Osteocyte (in vitro differentiated cells): ENCODE measurements at regions not wholly inside any gene's neighbourhood (a gene's known extent, or its start where the extent isn't known, plus 50 kb on each side); places are given as distances from the start of the nearest gene placed in this dataset.
"Not testable (repeated sequence)": the region's sequence is repeated elsewhere in the genome, so short reads cannot be mapped to it uniquely, and the experiment has no call there.

Source experiments
- DNase-seq: peaks from one replicate; pipeline ENCODE4 v3.0.0; 2021; ENCODE audit warnings: mixed read lengths; ENCODE audit not compliant: unreplicated experiment; ENCODE audit errors: extremely low spot score
- H3K27ac Mint-ChIP-seq: one replicate; pipeline ENCODE4 v1.8.0; 2021; ENCODE audit warnings: mild to moderate bottlenecking, mixed read lengths; ENCODE audit not compliant: unreplicated experiment
- H3K27me3 Mint-ChIP-seq: one replicate; pipeline ENCODE4 v1.8.0; 2021; ENCODE audit warnings: mixed read lengths; ENCODE audit not compliant: unreplicated experiment
- H3K36me3 Mint-ChIP-seq: one replicate; pipeline ENCODE4 v1.8.0; 2021; ENCODE audit warnings: mixed read lengths; ENCODE audit not compliant: unreplicated experiment
- H3K4me1 Mint-ChIP-seq: one replicate; pipeline ENCODE4 v1.8.0; 2021; ENCODE audit warnings: mixed read lengths; ENCODE audit not compliant: unreplicated experiment
- H3K4me3 Mint-ChIP-seq: one replicate; pipeline ENCODE4 v1.8.0; 2021; ENCODE audit warnings: mild to moderate bottlenecking, moderate library complexity, mixed read lengths; ENCODE audit not compliant: unreplicated experiment
- H3K9me3 Mint-ChIP-seq: one replicate; pipeline ENCODE4 v1.8.0; 2021; ENCODE audit warnings: mixed read lengths; ENCODE audit not compliant: unreplicated experiment
- CTCF ChIP-seq: fragments of 200-600 bp; sonication (generic); IDR thresholded peaks from 2 replicates; pipeline ENCODE4 v1.5.0; 2021; ENCODE audit warnings: antibody characterized with exemption, mild to moderate bottlenecking, moderate library complexity

- H3K9me3 Mint-ChIP-seq: peaks cover 13% of the 10 kb centered on the region
- no peak overlapping the region for H3K4me3 Mint-ChIP-seq
- no peak for TF ChIP-seq CTCF
- H3K4me1 Mint-ChIP-seq: no peaks in the 10 kb centered on the region
- H3K27ac Mint-ChIP-seq: no peak overlapping the region
- no peaks in the 10 kb centered on the region for H3K36me3 Mint-ChIP-seq
- H3K27me3 Mint-ChIP-seq: no peaks in the 10 kb centered on the region
- DNase-seq: peak; percentile 59
These were observed 115.9 kb upstream of the FOXD4L5 start for GRCh38 chr9:65400886-65401285.

- H3K9me3 Mint-ChIP-seq: peaks cover 20% of the 10 kb centered on the region
- not testable (repeated sequence) for H3K27me3 Mint-ChIP-seq, H3K4me1 Mint-ChIP-seq
These were observed 113.0 kb upstream of the FOXD4L5 start for GRCh38 chr9:65397763-65398719.

GRCh38 chr9:65397226-65397625 lies 112.2 kb upstream of the FOXD4L5 start:
- peaks cover 16% of the 10 kb centered on the region for H3K9me3 Mint-ChIP-seq
- H3K4me3 Mint-ChIP-seq, H3K27ac Mint-ChIP-seq, H3K36me3 Mint-ChIP-seq, H3K27me3 Mint-ChIP-seq, H3K4me1 Mint-ChIP-seq: not testable (repeated sequence)
- DNase-seq: peak; percentile 76

More at GRCh38 chr9:65397763-65398719, 113.0 kb upstream of the FOXD4L5 start:
- H3K36me3 Mint-ChIP-seq, H3K27ac Mint-ChIP-seq, H3K4me3 Mint-ChIP-seq: not testable (repeated sequence)
- DNase-seq: peak; percentile 79

GRCh38 chr9:65396601-65397000 lies 111.6 kb upstream of the FOXD4L5 start:
- peaks cover 16% of the 10 kb centered on the region for H3K9me3 Mint-ChIP-seq
- not testable (repeated sequence) for H3K27ac Mint-ChIP-seq, H3K36me3 Mint-ChIP-seq, H3K4me3 Mint-ChIP-seq, H3K27me3 Mint-ChIP-seq, H3K4me1 Mint-ChIP-seq
- peak; percentile 63 for DNase-seq

GRCh38 chr9:65395789-65396188 lies 110.8 kb upstream of the FOXD4L5 start:
- H3K27ac Mint-ChIP-seq, H3K4me3 Mint-ChIP-seq, H3K4me1 Mint-ChIP-seq, H3K36me3 Mint-ChIP-seq, H3K27me3 Mint-ChIP-seq: not testable (repeated sequence)
- DNase-seq: peak; percentile 59
- peaks cover 16% of the 10 kb centered on the region for H3K9me3 Mint-ChIP-seq

- peaks cover 16% of the 10 kb centered on the region for H3K9me3 Mint-ChIP-seq
These were observed 110.1 kb upstream of the FOXD4L5 start for GRCh38 chr9:65395121-65395520.

GRCh38 chr9:65393111-65393810 lies 108.3 kb upstream of the FOXD4L5 start:
- not testable (repeated sequence) for H3K4me3 Mint-ChIP-seq, H3K4me1 Mint-ChIP-seq, H3K27ac Mint-ChIP-seq, H3K27me3 Mint-ChIP-seq, H3K36me3 Mint-ChIP-seq
- H3K9me3 Mint-ChIP-seq: peaks cover 16% of the 10 kb centered on the region
- DNase-seq: peak; percentile 80

More at GRCh38 chr9:65395121-65395520, 110.1 kb upstream of the FOXD4L5 start:
- H3K27ac Mint-ChIP-seq, H3K4me1 Mint-ChIP-seq, H3K4me3 Mint-ChIP-seq, H3K36me3 Mint-ChIP-seq, H3K27me3 Mint-ChIP-seq: not testable (repeated sequence)
- peak; percentile 83 for DNase-seq

- not testable (repeated sequence) for H3K4me3 Mint-ChIP-seq, H3K4me1 Mint-ChIP-seq, H3K27me3 Mint-ChIP-seq, H3K36me3 Mint-ChIP-seq, H3K27ac Mint-ChIP-seq
- H3K9me3 Mint-ChIP-seq: peaks cover 14% of the 10 kb centered on the region
- DNase-seq: peak; percentile 36
These were observed 107.6 kb upstream of the FOXD4L5 start for GRCh38 chr9:65392611-65393010.

- not testable (repeated sequence) for H3K27ac Mint-ChIP-seq, H3K9me3 Mint-ChIP-seq, H3K36me3 Mint-ChIP-seq
These were observed 104.7 kb upstream of the FOXD4L5 start for GRCh38 chr9:65389710-65390109.

GRCh38 chr9:65389216-65389615 lies 104.2 kb upstream of the FOXD4L5 start:
- H3K36me3 Mint-ChIP-seq, H3K4me1 Mint-ChIP-seq, H3K27ac Mint-ChIP-seq, H3K27me3 Mint-ChIP-seq, H3K9me3 Mint-ChIP-seq, H3K4me3 Mint-ChIP-seq: not testable (repeated sequence)
- DNase-seq: peak; percentile 77

More at GRCh38 chr9:65389710-65390109, 104.7 kb upstream of the FOXD4L5 start:
- H3K4me1 Mint-ChIP-seq, H3K27me3 Mint-ChIP-seq, H3K4me3 Mint-ChIP-seq: not testable (repeated sequence)
- peak; percentile 94 for DNase-seq

- H3K9me3 Mint-ChIP-seq, H3K36me3 Mint-ChIP-seq, H3K27ac Mint-ChIP-seq, H3K4me1 Mint-ChIP-seq, H3K27me3 Mint-ChIP-seq: not testable (repeated sequence)
- DNase-seq: peak; percentile 94
- H3K4me3 Mint-ChIP-seq: peak overlapping the region; percentile 32
These were observed 101.7 kb upstream of the FOXD4L5 start for GRCh38 chr9:65386699-65387098.
